ENCODE measurements at regions not wholly inside any gene's neighbourhood (a gene's known extent, or its start where the extent isn't known, plus 50 kb on each side); places are given as distances from the start of the nearest gene placed in this dataset.

DNA sequence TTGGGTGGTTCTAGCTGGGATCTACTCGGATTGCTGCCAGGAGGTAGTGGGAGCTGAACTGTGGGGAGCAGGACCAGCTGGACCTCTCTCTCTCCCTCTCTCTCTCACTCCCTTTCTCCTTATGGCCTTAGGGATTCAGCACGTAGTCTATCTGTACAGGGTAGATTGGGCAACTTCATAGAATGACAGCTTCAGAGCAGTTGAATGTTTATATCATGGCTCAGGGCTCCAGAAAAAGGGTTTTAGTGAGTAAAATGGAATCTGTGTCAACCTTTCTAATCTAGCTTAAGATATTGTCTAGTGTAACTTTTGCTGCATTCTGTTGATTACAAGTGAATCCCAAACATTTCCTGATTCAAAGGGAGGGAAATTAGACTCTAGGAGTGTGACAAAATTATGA lies 127.7 kb upstream of the PDGFD start:
- DNase-seq (no peak), ATAC-seq (ENCODE audit: poor library complexity) (no peak)
- Histone ChIP-seq H3K9me3 (ENCODE audit: control insufficient read depth in 1 of 2, insufficient read depth in 1 of 2, low read length in 2 of 2) (no peaks in the 10 kb centered on the region), H3K4me1 (ENCODE audit: insufficient read depth, low read length) (no peaks in the 10 kb centered on the region), H3K36me3 (ENCODE audit: insufficient read depth, low read length) (no peaks in the 10 kb centered on the region), H3K4me3 (ENCODE audit: low read length) (no peak overlapping the region), H3K27ac (ENCODE audit: low read depth in 1 of 2, low read length in 2 of 2) (no peak overlapping the region), H3K27me3 (ENCODE audit: control insufficient read depth in 1 of 2, insufficient read depth in 2 of 2, low read length in 2 of 2) (no peaks in the 10 kb centered on the region)
- CTCF ChIA-PET: no interaction called here
- H3K36me3 Mint-ChIP-seq (ENCODE audit: low read depth): no peaks in the 10 kb centered on the region
- POLR2A ChIA-PET: no interaction called here
- H3K4me1 Mint-ChIP-seq (ENCODE audit: low read depth): no peaks in the 10 kb centered on the region
- H3K4me3 Mint-ChIP-seq: no peak overlapping the region
- TF ChIP-seq CTCF (IDR thresholded peaks at IDR 0.05): no peak
- no peaks in the 10 kb centered on the region for H3K9me3 Mint-ChIP-seq
- intact Hi-C loops (cut with DNase I, micrococcal nuclease): no loop called here
- no peaks in the 10 kb centered on the region for H3K27me3 Mint-ChIP-seq
- H3K27ac Mint-ChIP-seq: no peak overlapping the region

DNA sequence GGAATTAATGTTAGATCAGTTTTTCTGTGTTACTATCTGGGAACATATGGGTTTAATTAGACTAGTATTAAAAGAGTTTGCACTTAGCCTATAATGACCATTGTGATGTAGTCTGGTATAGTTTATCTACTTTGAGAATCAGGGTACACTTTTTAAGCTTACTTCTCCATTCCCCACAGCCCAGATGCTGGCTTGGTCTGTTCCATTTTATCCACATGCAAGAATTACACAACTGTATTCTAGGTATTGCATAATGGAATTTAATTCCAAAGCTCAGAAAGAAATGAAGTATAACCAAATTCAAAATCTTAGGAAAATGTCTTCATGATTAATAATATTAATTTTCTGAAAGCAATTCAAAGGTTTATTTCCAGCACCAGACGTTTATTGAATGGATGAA lies 122.2 kb upstream of the PDGFD start:
- Mint-ChIP-seq H3K4me3 (no peak overlapping the region), H3K27ac (no peak overlapping the region), H3K36me3 (ENCODE audit: low read depth) (no peaks in the 10 kb centered on the region), H3K4me1 (ENCODE audit: low read depth) (no peaks in the 10 kb centered on the region), H3K9me3 (no peaks in the 10 kb centered on the region), H3K27me3 (no peaks in the 10 kb centered on the region)
- no peak for TF ChIP-seq CTCF (IDR thresholded peaks at IDR 0.05)
- Histone ChIP-seq H3K9me3 (ENCODE audit: control insufficient read depth in 1 of 2, insufficient read depth in 1 of 2, low read length in 2 of 2) (no peaks in the 10 kb centered on the region), H3K27me3 (ENCODE audit: control insufficient read depth in 1 of 2, insufficient read depth in 2 of 2, low read length in 2 of 2) (no peaks in the 10 kb centered on the region), H3K27ac (ENCODE audit: low read depth in 1 of 2, low read length in 2 of 2) (no peak overlapping the region), H3K36me3 (ENCODE audit: insufficient read depth, low read length) (no peaks in the 10 kb centered on the region), H3K4me1 (ENCODE audit: insufficient read depth, low read length) (no peaks in the 10 kb centered on the region), H3K4me3 (ENCODE audit: low read length) (no peak overlapping the region)
- intact Hi-C loops (cut with DNase I, micrococcal nuclease): no loop called here
- ATAC-seq (ENCODE audit: poor library complexity) (no peak), DNase-seq (no peak)
- ChIA-PET POLR2A (no interaction called here), CTCF (no interaction called here)

DNA sequence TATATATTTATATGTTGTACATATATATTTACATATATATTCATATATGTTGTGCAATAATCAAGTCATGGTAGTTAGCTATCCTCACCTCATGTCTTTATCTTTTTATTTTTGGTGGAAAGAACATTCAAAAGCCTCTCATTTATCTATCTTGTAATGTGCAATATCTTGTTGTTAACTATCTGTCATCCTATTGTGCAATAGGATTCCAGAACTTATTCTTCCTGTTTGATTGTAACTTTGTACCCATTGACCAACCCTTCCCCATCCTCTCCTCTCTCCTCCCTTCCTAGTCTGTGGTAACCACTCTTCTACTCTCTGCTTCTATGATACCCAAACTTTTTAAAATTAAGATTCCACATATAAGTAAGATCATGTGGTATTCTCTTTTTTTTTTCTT lies 115.6 kb upstream of the PDGFD start:
- Mint-ChIP-seq H3K4me3 (no peak overlapping the region), H3K27ac (no peak overlapping the region), H3K9me3 (no peaks in the 10 kb centered on the region), H3K36me3 (ENCODE audit: low read depth) (no peaks in the 10 kb centered on the region), H3K27me3 (no peaks in the 10 kb centered on the region), H3K4me1 (ENCODE audit: low read depth) (no peaks in the 10 kb centered on the region)
- no peaks in the 10 kb centered on the region for H3K27me3 ChIP-seq (ENCODE audit: control insufficient read depth in 1 of 2, insufficient read depth in 2 of 2, low read length in 2 of 2)
- H3K4me1 ChIP-seq (ENCODE audit: insufficient read depth, low read length): no peaks in the 10 kb centered on the region
- POLR2A ChIA-PET: no interaction called here
- CTCF ChIA-PET: no interaction called here
- H3K27ac ChIP-seq (ENCODE audit: low read depth in 1 of 2, low read length in 2 of 2): no peak overlapping the region
- intact Hi-C loops (cut with DNase I, micrococcal nuclease): no loop called here
- H3K4me3 ChIP-seq (ENCODE audit: low read length): no peak overlapping the region
- H3K36me3 ChIP-seq (ENCODE audit: insufficient read depth, low read length): no peaks in the 10 kb centered on the region
- TF ChIP-seq CTCF (IDR thresholded peaks at IDR 0.05): no peak
- no peak for ATAC-seq (ENCODE audit: poor library complexity)
- H3K9me3 ChIP-seq (ENCODE audit: control insufficient read depth in 1 of 2, insufficient read depth in 1 of 2, low read length in 2 of 2): peaks cover 0 to 3% of the 10 kb centered on the region in 2 experiments
- no peak for DNase-seq

Measured in CD4-positive, alpha-beta T cell (primary cell).